HUES48 (cell line): ENCODE measurements at regions not wholly inside any gene's neighbourhood (a gene's known extent, or its start where the extent isn't known, plus 50 kb on each side); places are given as distances from the start of the nearest gene placed in this dataset.

ENCODE experiments used
- H3K27ac ChIP-seq: one replicate; pipeline ENCODE4 v1.7.0; 2013; ENCODE audit warnings: low read depth, low read length, inconsistent platforms
- H3K27me3 ChIP-seq: 2 replicates; pipeline ENCODE4 v1.6.1; 2013; ENCODE audit warnings: mild to moderate bottlenecking, low read length; ENCODE audit not compliant: control insufficient read depth, insufficient read depth
- H3K36me3 ChIP-seq: 2 replicates; pipeline ENCODE4 v1.6.1; 2013; ENCODE audit warnings: low read length; ENCODE audit not compliant: control insufficient read depth, insufficient read depth
- H3K4me1 ChIP-seq: 2 replicates; pipeline ENCODE4 v1.6.1; 2013; ENCODE audit warnings: mild to moderate bottlenecking, low read length; ENCODE audit not compliant: control insufficient read depth, insufficient read depth
- H3K4me3 ChIP-seq: 2 replicates; pipeline ENCODE4 v1.5.1; 2013; ENCODE audit warnings: mild to moderate bottlenecking, low read depth, low read length
- H3K9ac ChIP-seq: 2 replicates; pipeline ENCODE4 v1.6.1; 2013; ENCODE audit warnings: mild to moderate bottlenecking, low read depth, low read length, moderate library complexity
- H3K9me3 ChIP-seq: 2 replicates; pipeline ENCODE4 v1.6.1; 2013; ENCODE audit warnings: low read length; ENCODE audit not compliant: control insufficient read depth, insufficient read depth

DNA sequence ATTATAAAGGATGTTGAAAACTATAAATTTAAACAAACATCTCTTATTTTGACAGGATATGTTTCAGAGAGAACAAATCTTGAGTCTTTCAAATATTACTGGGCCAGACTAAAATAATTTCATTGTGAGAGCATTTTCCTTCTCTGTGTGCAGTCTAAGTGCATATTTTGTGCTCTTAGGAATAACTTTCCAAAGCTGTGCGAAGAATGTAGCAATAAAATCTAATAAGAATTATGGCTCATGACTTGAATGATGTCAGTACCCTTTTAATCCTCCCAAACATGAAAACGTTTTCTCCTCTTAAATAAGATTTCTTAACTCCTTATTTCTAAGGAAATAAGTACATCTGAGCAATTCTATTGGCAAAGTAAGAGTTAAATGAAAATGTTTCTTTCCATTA lies 76.2 kb upstream of the EFEMP1 start:
- Histone ChIP-seq H3K9me3 (no peaks in the 10 kb centered on the region), H3K9ac (no peak overlapping the region), H3K27ac (no peak overlapping the region), H3K36me3 (no peaks in the 10 kb centered on the region), H3K4me1 (peaks cover 4% of the 10 kb centered on the region), H3K4me3 (no peak overlapping the region), H3K27me3 (no peaks in the 10 kb centered on the region)

DNA sequence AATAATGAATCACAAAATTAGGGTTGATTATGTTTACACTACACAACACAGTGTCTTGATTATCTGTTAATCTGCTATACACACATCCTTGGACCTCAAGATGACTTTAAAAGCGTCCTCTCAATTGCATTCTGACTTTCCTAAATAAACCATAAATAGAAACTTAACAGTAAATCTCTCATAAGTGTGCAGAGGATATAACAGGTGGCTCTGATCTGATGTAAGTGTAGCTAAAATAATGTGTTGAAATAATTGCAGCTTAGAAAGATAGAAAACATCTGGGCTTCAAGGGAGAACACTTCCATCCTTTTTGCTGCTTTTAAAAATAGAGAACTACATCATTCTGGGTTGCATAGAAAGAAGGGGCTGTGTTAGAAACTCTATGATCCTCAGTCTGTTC lies 78.4 kb upstream of the EFEMP1 start:
- H3K36me3 ChIP-seq: no peaks in the 10 kb centered on the region
- no peaks in the 10 kb centered on the region for H3K9me3 ChIP-seq
- no peaks in the 10 kb centered on the region for H3K4me1 ChIP-seq
- H3K4me3 ChIP-seq: no peak overlapping the region
- no peak overlapping the region for H3K27ac ChIP-seq
- H3K27me3 ChIP-seq: no peaks in the 10 kb centered on the region
- no peak overlapping the region for H3K9ac ChIP-seq

GRCh38 chr2:56008661-56009431 lies 85.3 kb upstream of the EFEMP1 start:
- Histone ChIP-seq H3K27me3 (no peaks in the 10 kb centered on the region), H3K4me3 (no peak overlapping the region), H3K9ac (no peak overlapping the region; the same call in 1 of the 2 replicates), H3K4me1 (peaks cover 11% of the 10 kb centered on the region), H3K36me3 (no peaks in the 10 kb centered on the region), H3K27ac (no peak overlapping the region), H3K9me3 (no peaks in the 10 kb centered on the region)

DNA sequence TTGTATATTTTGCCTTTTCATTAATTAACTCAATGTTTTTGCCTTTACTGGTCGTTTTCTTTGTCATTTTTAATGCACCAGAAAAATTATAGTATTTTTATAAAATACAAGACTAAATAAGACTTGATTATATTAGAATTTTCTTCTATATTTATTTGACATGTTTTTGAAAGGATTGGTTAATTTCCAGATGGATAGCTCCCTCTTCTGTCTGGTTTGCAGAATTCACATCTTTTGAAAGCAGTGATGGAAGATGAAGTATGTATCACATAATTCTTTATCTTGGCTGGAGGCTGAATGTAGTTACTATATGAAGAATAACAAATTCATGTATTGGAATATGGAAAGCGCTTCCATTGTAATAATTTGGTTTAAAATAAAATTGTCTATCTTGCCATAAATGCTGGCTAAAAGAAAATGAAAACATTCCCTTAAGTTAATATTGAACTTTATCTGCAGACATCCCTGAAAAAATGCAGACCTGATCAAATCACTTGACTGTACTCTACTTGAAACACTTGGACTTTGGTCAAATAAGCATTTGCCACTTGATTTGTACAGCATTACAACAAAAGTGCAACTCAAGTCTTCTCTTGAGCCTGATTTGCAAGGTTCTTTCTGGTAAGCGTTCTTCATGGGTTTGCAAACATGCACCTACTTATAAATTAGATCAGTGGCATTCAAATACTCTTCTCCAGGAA lies 86.3 kb upstream of the EFEMP1 start:
- Histone ChIP-seq H3K27me3 (no peaks in the 10 kb centered on the region), H3K27ac (no peak overlapping the region), H3K9ac (no peak overlapping the region)

GRCh38 chr2:56011624-56012023 lies 88.0 kb upstream of the EFEMP1 start:
- H3K36me3 ChIP-seq: no peaks in the 10 kb centered on the region
- no peak overlapping the region for H3K27ac ChIP-seq
- H3K4me1 ChIP-seq: peaks cover 26% of the 10 kb centered on the region

More for the DNA sequence above, 86.3 kb upstream of the EFEMP1 start:
- no peaks in the 10 kb centered on the region for H3K9me3 ChIP-seq
- H3K36me3 ChIP-seq: no peaks in the 10 kb centered on the region
- peaks cover 15% of the 10 kb centered on the region for H3K4me1 ChIP-seq
- H3K4me3 ChIP-seq: no peak overlapping the region; the same call in 1 of the 2 replicates

GRCh38 chr2:56012221-56012765 lies 88.7 kb upstream of the EFEMP1 start:
- no peaks in the 10 kb centered on the region for H3K9me3 ChIP-seq
- H3K36me3 ChIP-seq: no peaks in the 10 kb centered on the region
- no peak overlapping the region for H3K27ac ChIP-seq
- no peaks in the 10 kb centered on the region for H3K27me3 ChIP-seq
- no peak overlapping the region for H3K9ac ChIP-seq
- no peak overlapping the region for H3K4me3 ChIP-seq
- H3K4me1 ChIP-seq: peaks cover 26% of the 10 kb centered on the region

More at GRCh38 chr2:56011624-56012023, 88.0 kb upstream of the EFEMP1 start:
- Histone ChIP-seq H3K27me3 (no peaks in the 10 kb centered on the region), H3K4me3 (no peak overlapping the region), H3K9ac (no peak overlapping the region), H3K9me3 (no peaks in the 10 kb centered on the region)

GRCh38 chr2:56013475-56013874 lies 89.9 kb upstream of the EFEMP1 start:
- H3K4me1 ChIP-seq: peaks cover 26% of the 10 kb centered on the region
- no peaks in the 10 kb centered on the region for H3K36me3 ChIP-seq
- H3K27ac ChIP-seq: no peak overlapping the region
- no peaks in the 10 kb centered on the region for H3K9me3 ChIP-seq
- H3K4me3 ChIP-seq: no peak overlapping the region
- H3K9ac ChIP-seq: no peak overlapping the region
- H3K27me3 ChIP-seq: no peaks in the 10 kb centered on the region

DNA sequence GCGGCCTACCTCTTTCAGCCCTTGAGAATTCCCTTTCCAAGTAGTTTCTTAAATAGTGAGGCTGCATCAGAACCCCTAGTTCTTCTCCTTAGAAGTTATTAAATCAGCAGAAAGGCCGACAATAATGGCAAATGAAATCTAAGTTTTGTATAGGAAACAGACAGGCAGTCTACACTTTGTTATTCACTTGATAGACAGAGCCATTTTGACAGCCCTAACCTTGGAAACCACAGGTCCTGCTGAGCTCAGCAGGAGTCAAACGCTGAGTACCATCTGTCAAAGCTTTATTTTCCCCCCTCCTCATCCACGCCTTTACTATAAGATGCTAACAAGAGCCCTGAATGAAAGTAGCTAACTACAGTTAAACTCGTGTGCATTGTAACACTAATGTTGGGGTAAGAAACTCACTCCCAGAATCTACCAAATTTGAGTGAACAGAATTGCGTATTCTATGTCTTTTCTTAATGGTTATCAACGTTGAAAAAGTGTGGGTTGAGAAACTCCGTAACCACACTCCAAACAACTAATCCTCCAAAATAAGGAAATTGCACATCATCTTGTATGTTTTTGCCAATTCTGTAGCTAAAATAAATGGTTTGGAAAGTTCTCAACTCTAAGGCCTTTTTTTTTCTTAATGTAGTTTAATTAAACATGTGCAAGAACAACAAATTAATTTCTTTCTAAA lies 90.6 kb upstream of the EFEMP1 start:
- H3K36me3 ChIP-seq: no peaks in the 10 kb centered on the region
- H3K4me3 ChIP-seq: no peak overlapping the region

GRCh38 chr2:56015711-56016115 lies 92.1 kb upstream of the EFEMP1 start:
- no peaks in the 10 kb centered on the region for H3K36me3 ChIP-seq
- H3K9ac ChIP-seq: no peak overlapping the region
- no peaks in the 10 kb centered on the region for H3K27me3 ChIP-seq
- H3K4me1 ChIP-seq: peaks cover 15% of the 10 kb centered on the region
- H3K9me3 ChIP-seq: no peaks in the 10 kb centered on the region
- H3K4me3 ChIP-seq: no peak overlapping the region
- H3K27ac ChIP-seq: no peak overlapping the region

More for the DNA sequence above, 90.6 kb upstream of the EFEMP1 start:
- Histone ChIP-seq H3K9ac (no peak overlapping the region), H3K4me1 (peaks cover 20% of the 10 kb centered on the region), H3K9me3 (no peaks in the 10 kb centered on the region), H3K27ac (no peak overlapping the region), H3K27me3 (no peaks in the 10 kb centered on the region)

- Histone ChIP-seq H3K4me1 (peaks cover 15% of the 10 kb centered on the region), H3K9me3 (no peaks in the 10 kb centered on the region), H3K36me3 (no peaks in the 10 kb centered on the region), H3K27me3 (no peaks in the 10 kb centered on the region), H3K27ac (no peak overlapping the region), H3K4me3 (no peak overlapping the region), H3K9ac (no peak overlapping the region)
Observed at GRCh38 chr2:56017784-56018183, 94.2 kb upstream of the EFEMP1 start.
